ENCODE measurements at regions not wholly inside any gene's neighbourhood (a gene's known extent, or its start where the extent isn't known, plus 50 kb on each side); places are given as distances from the start of the nearest gene placed in this dataset.

DNA sequence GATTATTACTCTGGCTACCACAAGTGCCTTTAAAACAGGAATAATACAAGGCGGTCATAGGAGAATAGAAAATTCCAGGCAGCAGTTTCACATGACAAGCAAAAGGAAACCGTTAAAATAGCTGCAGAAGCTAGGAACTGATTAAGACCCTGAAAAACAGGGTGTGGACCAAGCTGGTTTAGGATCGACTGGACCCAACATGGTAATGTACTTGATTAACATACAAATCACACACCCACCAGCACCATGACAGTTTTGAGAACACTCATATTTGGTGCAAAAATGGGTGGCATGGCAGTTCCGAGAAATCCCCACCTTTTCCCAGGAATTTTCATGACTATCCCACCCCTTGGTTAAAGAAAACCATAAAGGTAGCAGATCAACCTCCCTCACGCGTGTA is 51.9 kb upstream of the TMEM163 start:
- Histone ChIP-seq H3K27me3 (replicated peaks; ENCODE audit: control insufficient read depth, insufficient read depth, low read length) (peaks cover 3% of the 10 kb centered on the region), H3K4me3 (ENCODE audit: low read length) (no peak overlapping the region), H3K9me3 (ENCODE audit: control insufficient read depth, low read length) (no peaks in the 10 kb centered on the region)

DNA sequence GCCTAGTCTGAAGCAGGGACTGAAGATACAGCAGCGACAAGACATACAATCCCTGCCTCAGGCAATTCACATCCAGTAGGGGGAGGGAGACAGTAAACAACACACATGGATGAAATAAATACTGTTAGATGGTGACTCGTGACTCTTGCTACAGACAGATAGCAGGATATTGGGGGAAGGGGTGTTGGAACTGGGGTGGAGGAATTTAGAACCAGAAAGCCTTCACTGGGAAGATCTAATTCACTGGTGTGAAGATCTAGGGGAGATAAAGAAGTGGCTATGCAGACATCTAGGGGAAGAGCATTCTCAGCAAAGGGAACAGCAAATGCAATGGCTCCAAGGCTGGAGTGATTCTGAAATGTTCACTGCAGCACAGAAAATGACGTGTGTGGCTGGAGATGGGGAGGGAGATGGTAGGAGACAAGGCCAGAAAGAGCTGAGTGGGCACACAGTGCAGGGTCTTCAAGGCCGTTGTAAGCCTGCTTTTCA is 52.6 kb upstream of the TMEM163 start:
- no peak for DNase-seq (ENCODE audit: low read depth)
- H3K9ac ChIP-seq (ENCODE audit: low read length), result no peak overlapping the region
- peaks cover 3% of the 10 kb centered on the region for H3K27me3 ChIP-seq (replicated peaks; ENCODE audit: control insufficient read depth, insufficient read depth, low read length)
- no peaks in the 10 kb centered on the region for H3K4me1 ChIP-seq (ENCODE audit: control insufficient read depth, insufficient read depth, low read length)
- no peaks in the 10 kb centered on the region for H3K36me3 ChIP-seq (ENCODE audit: control insufficient read depth, insufficient read depth, low read length, severe bottlenecking)
- H3K4me3 ChIP-seq (ENCODE audit: low read length), result no peak overlapping the region
- H3K9me3 ChIP-seq (ENCODE audit: control insufficient read depth, low read length), result no peaks in the 10 kb centered on the region

More for the DNA sequence above, 51.9 kb upstream of the TMEM163 start:
- Histone ChIP-seq H3K36me3 (ENCODE audit: control insufficient read depth, insufficient read depth, low read length, severe bottlenecking) (no peaks in the 10 kb centered on the region), H3K4me1 (ENCODE audit: control insufficient read depth, insufficient read depth, low read length) (no peaks in the 10 kb centered on the region), H3K9ac (ENCODE audit: low read length) (no peak overlapping the region)
- no peak for DNase-seq (ENCODE audit: low read depth)

GRCh38 chr2:134772493-134773169 is 53.8 kb upstream of the TMEM163 start:
- no peak overlapping the region for H3K9ac ChIP-seq (ENCODE audit: low read length)
- no peak for DNase-seq (ENCODE audit: low read depth)
- no peaks in the 10 kb centered on the region for H3K27me3 ChIP-seq (replicated peaks; ENCODE audit: control insufficient read depth, insufficient read depth, low read length)
- no peaks in the 10 kb centered on the region for H3K9me3 ChIP-seq (ENCODE audit: control insufficient read depth, low read length)
- no peak overlapping the region for H3K4me3 ChIP-seq (ENCODE audit: low read length)
- H3K4me1 ChIP-seq (ENCODE audit: control insufficient read depth, insufficient read depth, low read length), result no peaks in the 10 kb centered on the region
- H3K36me3 ChIP-seq (ENCODE audit: control insufficient read depth, insufficient read depth, low read length, severe bottlenecking), result no peaks in the 10 kb centered on the region

DNA sequence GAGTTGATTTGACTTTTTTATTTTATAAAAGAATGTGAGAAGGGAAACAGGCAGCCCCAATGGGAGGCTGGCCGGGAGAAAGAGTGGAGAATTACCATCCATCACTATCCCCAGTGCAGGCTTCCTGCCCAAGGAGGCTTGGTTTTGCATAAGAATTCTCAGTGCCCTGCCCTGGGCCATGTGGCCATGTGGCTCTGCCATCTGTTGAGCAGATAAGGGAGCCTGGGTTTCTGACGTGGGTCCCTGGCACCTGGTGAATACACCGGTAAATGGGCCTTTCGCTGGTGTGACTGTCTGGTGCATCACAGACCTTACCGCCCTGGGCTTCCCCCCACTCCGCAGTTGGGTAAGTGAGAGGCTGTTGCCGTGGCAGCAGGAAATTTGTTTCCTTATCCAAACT is 54.5 kb upstream of the TMEM163 start:
- DNase-seq (ENCODE audit: low read depth), result no peak
- H3K4me3 ChIP-seq (ENCODE audit: low read length), result no peak overlapping the region
- no peaks in the 10 kb centered on the region for H3K9me3 ChIP-seq (ENCODE audit: control insufficient read depth, low read length)
- H3K4me1 ChIP-seq (ENCODE audit: control insufficient read depth, insufficient read depth, low read length), result no peaks in the 10 kb centered on the region
- H3K27me3 ChIP-seq (replicated peaks; ENCODE audit: control insufficient read depth, insufficient read depth, low read length), result no peaks in the 10 kb centered on the region
- no peak overlapping the region for H3K9ac ChIP-seq (ENCODE audit: low read length)
- H3K36me3 ChIP-seq (ENCODE audit: control insufficient read depth, insufficient read depth, low read length, severe bottlenecking), result no peaks in the 10 kb centered on the region

DNA sequence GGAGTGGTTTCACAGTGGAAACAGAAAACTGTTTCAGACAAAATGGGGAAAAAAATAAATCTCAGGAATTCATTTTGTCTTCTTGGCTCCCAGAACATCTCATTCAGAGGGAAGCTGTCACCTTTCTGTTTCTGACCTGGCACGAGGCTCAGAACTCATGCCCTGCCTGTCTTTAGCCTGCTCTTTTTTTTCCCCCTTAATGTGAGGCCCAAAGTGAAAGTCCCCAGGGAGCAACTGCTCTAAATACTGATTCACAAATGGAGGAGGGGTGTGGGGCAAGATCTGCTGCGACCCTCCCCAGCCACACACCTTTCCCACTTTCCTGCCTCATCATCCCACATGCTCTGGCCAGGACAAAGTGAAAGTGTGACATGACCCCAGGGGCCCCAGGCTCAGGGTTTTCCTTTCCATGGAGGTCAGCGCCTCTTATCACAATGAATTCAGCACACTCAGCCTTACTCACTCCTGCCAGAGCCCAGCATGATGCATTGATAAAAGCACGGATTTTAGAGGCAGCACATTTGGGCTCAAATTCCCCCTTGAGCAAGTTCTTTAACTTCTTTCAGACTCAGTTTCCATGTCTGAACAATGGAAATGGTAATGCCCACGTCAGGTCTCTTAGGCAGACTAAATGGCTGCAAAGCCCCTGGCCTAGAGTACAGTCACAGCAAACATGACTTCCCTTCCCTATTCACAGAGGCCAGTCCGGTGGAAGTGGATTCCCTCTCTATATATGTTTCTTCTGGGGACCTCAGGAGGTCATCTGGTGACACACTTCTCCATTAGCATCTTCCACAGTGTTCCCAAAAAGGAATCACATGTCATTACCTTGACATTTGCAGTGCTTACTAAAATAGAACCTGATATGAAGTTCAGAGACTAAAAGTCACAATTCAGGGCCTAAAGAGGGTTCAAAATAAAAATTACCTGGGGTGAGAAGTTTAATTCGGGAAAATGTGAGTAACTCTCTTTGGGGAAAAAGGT is 55.3 kb upstream of the TMEM163 start:
- Histone ChIP-seq H3K36me3 (ENCODE audit: control insufficient read depth, insufficient read depth, low read length, severe bottlenecking) (no peaks in the 10 kb centered on the region), H3K27me3 (replicated peaks; ENCODE audit: control insufficient read depth, insufficient read depth, low read length) (no peaks in the 10 kb centered on the region), H3K9me3 (ENCODE audit: control insufficient read depth, low read length) (no peaks in the 10 kb centered on the region), H3K4me3 (ENCODE audit: low read length) (no peak overlapping the region), H3K9ac (ENCODE audit: low read length) (no peak overlapping the region), H3K4me1 (ENCODE audit: control insufficient read depth, insufficient read depth, low read length) (no peaks in the 10 kb centered on the region)
- DNase-seq (ENCODE audit: low read depth), result no peak

DNA sequence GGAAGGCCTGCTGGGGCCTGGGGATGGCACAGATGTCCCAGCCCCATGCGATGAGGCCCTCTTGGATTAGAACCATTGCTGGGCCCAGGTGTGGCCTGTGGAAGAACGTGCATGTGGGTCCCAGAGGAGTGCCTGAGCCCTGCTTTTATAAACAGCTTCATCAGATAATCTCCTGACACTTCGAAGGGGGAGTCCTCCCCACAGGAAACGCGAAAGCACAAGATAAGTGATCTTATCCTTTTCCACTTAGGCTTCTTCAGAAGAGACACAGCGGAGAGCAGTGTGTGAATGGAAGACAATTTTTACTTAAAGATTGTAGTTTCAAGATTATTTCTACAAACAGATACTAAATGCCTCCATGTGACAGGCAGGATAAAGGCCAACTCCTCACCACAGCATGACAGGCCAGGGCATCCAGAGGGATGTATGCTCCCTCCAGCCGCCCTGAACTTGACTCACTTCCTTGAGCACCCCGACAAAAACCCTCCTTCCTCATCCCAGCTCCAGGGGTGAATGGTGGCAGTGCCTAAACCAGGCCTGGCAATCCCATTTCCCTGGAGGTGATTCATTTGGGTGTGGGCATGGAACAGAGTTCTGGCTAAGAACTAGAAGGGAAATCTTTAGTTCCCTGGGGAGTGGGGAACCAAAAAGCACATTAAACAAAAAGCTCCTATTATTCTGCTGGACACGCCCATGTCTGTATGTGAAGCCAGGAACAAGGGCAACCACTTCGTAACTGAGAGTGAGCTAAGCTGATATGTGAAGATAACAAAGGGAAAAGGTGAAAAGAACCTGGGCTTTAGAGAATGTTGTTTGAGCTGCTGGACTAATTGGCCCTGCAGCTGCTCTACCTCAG is 56.2 kb upstream of the TMEM163 start:
- no peaks in the 10 kb centered on the region for H3K9me3 ChIP-seq (ENCODE audit: control insufficient read depth, low read length)
- H3K4me3 ChIP-seq (ENCODE audit: low read length), result no peak overlapping the region
- peaks cover 6% of the 10 kb centered on the region for H3K27me3 ChIP-seq (replicated peaks; ENCODE audit: control insufficient read depth, insufficient read depth, low read length)
- no peak for DNase-seq (ENCODE audit: low read depth)
- no peaks in the 10 kb centered on the region for H3K4me1 ChIP-seq (ENCODE audit: control insufficient read depth, insufficient read depth, low read length)
- no peak overlapping the region for H3K9ac ChIP-seq (ENCODE audit: low read length)
- no peaks in the 10 kb centered on the region for H3K36me3 ChIP-seq (ENCODE audit: control insufficient read depth, insufficient read depth, low read length, severe bottlenecking)

DNA sequence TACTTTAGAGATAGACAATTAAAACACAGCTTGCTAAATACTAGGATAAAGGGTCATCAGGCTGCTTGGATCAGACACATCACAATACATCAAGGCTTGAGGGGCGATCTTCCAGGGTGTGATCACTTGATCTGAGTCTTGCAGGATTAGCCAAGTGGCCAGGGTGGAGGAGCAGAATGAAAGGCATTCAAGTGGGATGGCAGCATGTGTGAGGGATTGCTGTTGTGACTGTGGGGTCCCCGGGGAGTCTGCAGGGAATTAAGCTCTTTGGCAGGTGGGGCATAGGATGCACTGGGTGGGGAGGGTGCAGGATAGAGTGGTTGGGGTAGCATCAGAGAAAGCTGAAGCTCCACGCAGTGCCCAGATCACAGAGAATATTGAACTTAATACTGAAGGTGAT is 58.0 kb upstream of the TMEM163 start:
- Histone ChIP-seq H3K4me3 (ENCODE audit: low read length) (no peak overlapping the region), H3K27me3 (replicated peaks; ENCODE audit: control insufficient read depth, insufficient read depth, low read length) (peaks cover 6% of the 10 kb centered on the region), H3K4me1 (ENCODE audit: control insufficient read depth, insufficient read depth, low read length) (no peaks in the 10 kb centered on the region), H3K36me3 (ENCODE audit: control insufficient read depth, insufficient read depth, low read length, severe bottlenecking) (no peaks in the 10 kb centered on the region), H3K9me3 (ENCODE audit: control insufficient read depth, low read length) (no peaks in the 10 kb centered on the region), H3K9ac (ENCODE audit: low read length) (no peak overlapping the region)
- no peak for DNase-seq (ENCODE audit: low read depth)

DNA sequence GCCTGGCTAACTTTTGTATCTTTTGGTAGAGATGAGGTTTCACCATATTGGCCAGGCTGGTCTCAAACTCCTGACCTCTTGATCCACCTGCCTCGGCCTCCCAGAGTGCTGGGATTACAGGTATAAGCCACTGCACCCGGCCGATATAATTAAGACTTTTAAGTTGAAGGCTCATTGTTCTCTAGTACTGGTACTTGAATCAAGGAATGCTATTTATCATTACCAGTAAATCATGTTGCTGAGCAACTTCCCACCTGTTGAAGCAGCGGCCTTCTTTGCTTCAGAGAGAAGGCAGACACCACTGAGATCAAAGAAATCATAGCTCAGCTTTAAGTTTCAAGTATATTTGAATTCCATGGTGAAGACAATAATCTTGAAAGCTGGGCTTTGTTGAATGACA is 58.8 kb upstream of the TMEM163 start:
- Histone ChIP-seq H3K27me3 (replicated peaks; ENCODE audit: control insufficient read depth, insufficient read depth, low read length) (peaks cover 6% of the 10 kb centered on the region), H3K9me3 (ENCODE audit: control insufficient read depth, low read length) (no peaks in the 10 kb centered on the region), H3K36me3 (ENCODE audit: control insufficient read depth, insufficient read depth, low read length, severe bottlenecking) (no peaks in the 10 kb centered on the region), H3K4me3 (ENCODE audit: low read length) (no peak overlapping the region), H3K9ac (ENCODE audit: low read length) (no peak overlapping the region), H3K4me1 (ENCODE audit: control insufficient read depth, insufficient read depth, low read length) (no peaks in the 10 kb centered on the region)
- no peak for DNase-seq (ENCODE audit: low read depth)

GRCh38 chr2:134778372-134778771 is 59.6 kb upstream of the TMEM163 start:
- no peaks in the 10 kb centered on the region for H3K4me1 ChIP-seq (ENCODE audit: control insufficient read depth, insufficient read depth, low read length)
- H3K27me3 ChIP-seq (replicated peaks; ENCODE audit: control insufficient read depth, insufficient read depth, low read length), result peaks cover 6% of the 10 kb centered on the region
- H3K9ac ChIP-seq (ENCODE audit: low read length), result no peak overlapping the region
- no peaks in the 10 kb centered on the region for H3K9me3 ChIP-seq (ENCODE audit: control insufficient read depth, low read length)
- no peak for DNase-seq (ENCODE audit: low read depth)
- H3K36me3 ChIP-seq (ENCODE audit: control insufficient read depth, insufficient read depth, low read length, severe bottlenecking), result no peaks in the 10 kb centered on the region
- no peak overlapping the region for H3K4me3 ChIP-seq (ENCODE audit: low read length)

DNA sequence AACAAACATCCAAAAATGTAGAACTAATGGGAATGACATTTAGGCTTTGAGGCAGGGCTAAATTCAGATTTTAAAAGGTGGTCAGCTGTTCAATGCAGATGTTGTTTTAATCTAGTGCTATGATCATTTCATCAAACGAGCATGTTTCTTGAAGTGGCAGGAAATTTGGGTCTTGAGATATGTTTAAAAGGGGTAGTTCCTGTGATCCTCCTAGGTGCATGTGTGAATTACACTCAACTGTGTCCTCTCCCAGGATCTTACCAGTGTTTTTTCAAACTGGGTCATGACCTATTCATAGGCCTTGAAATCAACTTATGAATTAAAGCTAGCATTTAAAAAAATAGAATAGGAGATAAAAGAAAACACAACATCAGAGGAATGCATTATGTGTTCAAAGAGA is 57.4 kb upstream of the ACMSD start:
- no peak overlapping the region for H3K9ac ChIP-seq (ENCODE audit: low read length)
- no peaks in the 10 kb centered on the region for H3K9me3 ChIP-seq (ENCODE audit: control insufficient read depth, low read length)
- no peak overlapping the region for H3K4me3 ChIP-seq (ENCODE audit: low read length)
- no peaks in the 10 kb centered on the region for H3K36me3 ChIP-seq (ENCODE audit: control insufficient read depth, insufficient read depth, low read length, severe bottlenecking)
- DNase-seq (ENCODE audit: low read depth), result no peak
- peaks cover 6% of the 10 kb centered on the region for H3K27me3 ChIP-seq (replicated peaks; ENCODE audit: control insufficient read depth, insufficient read depth, low read length)
- no peaks in the 10 kb centered on the region for H3K4me1 ChIP-seq (ENCODE audit: control insufficient read depth, insufficient read depth, low read length)

- Histone ChIP-seq H3K4me1 (ENCODE audit: control insufficient read depth, insufficient read depth, low read length) (no peaks in the 10 kb centered on the region), H3K9me3 (ENCODE audit: control insufficient read depth, low read length) (no peaks in the 10 kb centered on the region)
- no peak for DNase-seq (ENCODE audit: low read depth)
These were observed 56.3 kb upstream of the ACMSD start for GRCh38 chr2:134782107-134782506.

More at GRCh38 chr2:134782107-134782506, 56.3 kb upstream of the ACMSD start:
- Histone ChIP-seq H3K4me3 (ENCODE audit: low read length) (no peak overlapping the region), H3K9ac (ENCODE audit: low read length) (no peak overlapping the region), H3K36me3 (ENCODE audit: control insufficient read depth, insufficient read depth, low read length, severe bottlenecking) (no peaks in the 10 kb centered on the region), H3K27me3 (replicated peaks; ENCODE audit: control insufficient read depth, insufficient read depth, low read length) (peaks cover 6% of the 10 kb centered on the region)
